Panc1 (cell line): ENCODE measurements at regions not wholly inside any gene's neighbourhood (a gene's known extent, or its start where the extent isn't known, plus 50 kb on each side); places are given as distances from the start of the nearest gene placed in this dataset.

Experiments used
- ATAC-seq: fragments of 200-7000 bp; cut with Tn5 transposase; 2 replicates; pipeline ENCODE4 v1.9.1; 2020; ENCODE audit warnings: mild to moderate bottlenecking, moderate library complexity
- BruUV-seq: library from RNA; stranded (reverse); fragments of 400-500 nt; replicated peaks from 2 replicates; lab custom pipeline; 2021; lab: Mats Ljungman, UMichigan
- CTCF ChIA-PET: fragments of 300-600 bp; sonication (Branson Sonifier 250); formaldehyde crosslinking; loops from one replicate; lab custom pipeline; 2022; ENCODE audit warnings: antibody characterized with exemption; lab: Charles Lee
- POLR2A ChIA-PET: fragments of 300-600 bp; sonication (Branson Sonifier 250); formaldehyde crosslinking; loops from one replicate; lab custom pipeline; 2022; ENCODE audit warnings: antibody characterized with exemption; lab: Charles Lee
- DNase-seq: peaks from one replicate; pipeline ENCODE4 v3.0.0-alpha.2; 2010; ENCODE audit warnings: low read depth, low spot score
- H3K27ac ChIP-seq: 2 replicates; pipeline ENCODE4 v1.5.1; 2011; ENCODE audit warnings: mild to moderate bottlenecking, low read length, inconsistent platforms
- H3K27me3 ChIP-seq: fragments of 200-500 bp; sonication (Bioruptor generic); 2 replicates; pipeline ENCODE4 v1.6.0; 2014; ENCODE audit warnings: low read length, inconsistent platforms; ENCODE audit not compliant: control insufficient read depth, insufficient read depth
- H3K36me3 ChIP-seq: fragments of 200-500 bp; sonication (Bioruptor generic); 2 replicates; pipeline ENCODE4 v1.5.1; 2014; ENCODE audit warnings: inconsistent platforms, mild to moderate bottlenecking, low read length, moderate library complexity; ENCODE audit not compliant: control insufficient read depth, insufficient read depth
- H3K4me1 ChIP-seq: 2 replicates; pipeline ENCODE4 v1.5.1; 2011; ENCODE audit warnings: inconsistent platforms, mild to moderate bottlenecking, low read length, moderate library complexity; ENCODE audit not compliant: control insufficient read depth, insufficient read depth
- H3K4me3 ChIP-seq, 2 experiments: 2 replicates each; pipeline ENCODE4 v1.5.1; 2011 to 2012; ENCODE audit warnings: low read depth in 2 of 2, low read length in 2 of 2, mild to moderate bottlenecking in 2 of 2, inconsistent platforms in 1 of 2, moderate library complexity in 1 of 2
- H3K9me3 ChIP-seq: fragments of 200-500 bp; sonication (Bioruptor generic); 2 replicates; pipeline ENCODE4 v1.5.1; 2014; ENCODE audit warnings: low read depth, mild to moderate bottlenecking, inconsistent platforms, low read length, moderate library complexity; ENCODE audit not compliant: control insufficient read depth, insufficient read depth
- POLR2AphosphoS5 ChIP-seq: IDR thresholded peaks from 2 replicates; pipeline ENCODE4 v1.6.1; 2012; ENCODE audit warnings: mild to moderate bottlenecking, low read depth, low read length, moderate library complexity
- SIN3A ChIP-seq: IDR thresholded peaks from 2 replicates; pipeline ENCODE4 v1.6.1; 2012; ENCODE audit warnings: low read depth, mild to moderate bottlenecking, low read length, moderate library complexity, borderline replicate concordance; ENCODE audit not compliant: insufficient read depth
- TCF7L2 ChIP-seq: IDR thresholded peaks from 2 replicates; pipeline ENCODE4 v1.6.1; 2011; ENCODE audit warnings: mild to moderate bottlenecking, low read depth, low read length, inconsistent platforms
- in situ Hi-C: cut with HindIII; loops from 2 replicates; pipeline ENCODE4 v1.10.0; 2016; ENCODE audit warnings: low sequenced_read_pairs, low pct_unique_long_range_greater_than_20kb
- intact Hi-C: fragments of 100-400 bp; cut with micrococcal nuclease; formaldehyde crosslinking; loops from one replicate; pipeline ENCODE4 v1.10.0; 2022; ENCODE audit not compliant: unreplicated experiment
- TF ChIP-seq, protein P1 (sequence below): fragments of 450-650 bp; IDR thresholded peaks from 2 replicates; pipeline ENCODE4 v1.5.1; 2017; ENCODE audit warnings: mild to moderate bottlenecking
- TF ChIP-seq, protein P2 (sequence below), 2 experiments: IDR thresholded peaks; 2 replicates each; pipeline ENCODE4 v1.6.1; 2011 to 2012; ENCODE audit warnings: low read depth in 2 of 2, control low read depth in 1 of 2, low read length in 1 of 2, mild to moderate bottlenecking in 1 of 2, moderate library complexity in 1 of 2; ENCODE audit not compliant: insufficient read depth in 1 of 2

DNA sequence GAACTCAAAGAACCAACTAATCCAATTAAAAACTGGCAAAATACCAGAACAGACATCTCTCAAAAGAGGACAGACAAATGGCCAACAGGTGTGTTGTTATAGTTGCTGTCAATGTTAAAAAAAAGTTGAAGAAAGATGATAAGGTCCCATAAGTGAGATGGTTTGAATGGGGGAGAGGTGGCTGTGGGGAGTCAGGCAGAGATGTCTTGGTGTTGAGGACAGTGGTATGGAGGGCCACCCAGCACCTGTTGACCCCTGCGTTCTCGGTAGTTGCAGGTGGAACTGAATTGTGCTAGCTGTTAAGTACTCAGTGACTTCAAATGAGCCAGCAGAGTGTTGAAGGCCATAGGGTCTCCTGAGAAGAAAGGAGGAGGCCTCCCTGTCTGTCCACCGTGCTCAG is 55.9 kb upstream of the PITX1 start:
- CTCF ChIA-PET = no interaction called here
- Histone ChIP-seq H3K4me3 (no peak overlapping the region), H3K36me3 (no peaks in the 10 kb centered on the region), H3K27ac (no peak overlapping the region), H3K27me3 (no peaks in the 10 kb centered on the region), H3K9me3 (no peaks in the 10 kb centered on the region), H3K4me1 (no peaks in the 10 kb centered on the region)
- POLR2A ChIA-PET = no interaction called here
- no TSS peak for BruUV-seq
- DNase-seq = no peak
- in situ Hi-C loops (no loop called here), intact Hi-C loops (loop anchor here (1.0 kb wide), 1 partner anchor 48 kb away; no protein-coding TSS in a partner anchor)
- TF ChIP-seq SIN3A (no peak), TCF7L2 (no peak), POLR2AphosphoS5 (no peak)
- TF ChIP-seq, protein P1, sequence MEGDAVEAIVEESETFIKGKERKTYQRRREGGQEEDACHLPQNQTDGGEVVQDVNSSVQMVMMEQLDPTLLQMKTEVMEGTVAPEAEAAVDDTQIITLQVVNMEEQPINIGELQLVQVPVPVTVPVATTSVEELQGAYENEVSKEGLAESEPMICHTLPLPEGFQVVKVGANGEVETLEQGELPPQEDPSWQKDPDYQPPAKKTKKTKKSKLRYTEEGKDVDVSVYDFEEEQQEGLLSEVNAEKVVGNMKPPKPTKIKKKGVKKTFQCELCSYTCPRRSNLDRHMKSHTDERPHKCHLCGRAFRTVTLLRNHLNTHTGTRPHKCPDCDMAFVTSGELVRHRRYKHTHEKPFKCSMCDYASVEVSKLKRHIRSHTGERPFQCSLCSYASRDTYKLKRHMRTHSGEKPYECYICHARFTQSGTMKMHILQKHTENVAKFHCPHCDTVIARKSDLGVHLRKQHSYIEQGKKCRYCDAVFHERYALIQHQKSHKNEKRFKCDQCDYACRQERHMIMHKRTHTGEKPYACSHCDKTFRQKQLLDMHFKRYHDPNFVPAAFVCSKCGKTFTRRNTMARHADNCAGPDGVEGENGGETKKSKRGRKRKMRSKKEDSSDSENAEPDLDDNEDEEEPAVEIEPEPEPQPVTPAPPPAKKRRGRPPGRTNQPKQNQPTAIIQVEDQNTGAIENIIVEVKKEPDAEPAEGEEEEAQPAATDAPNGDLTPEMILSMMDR = no peak
- TF ChIP-seq, protein P2, sequence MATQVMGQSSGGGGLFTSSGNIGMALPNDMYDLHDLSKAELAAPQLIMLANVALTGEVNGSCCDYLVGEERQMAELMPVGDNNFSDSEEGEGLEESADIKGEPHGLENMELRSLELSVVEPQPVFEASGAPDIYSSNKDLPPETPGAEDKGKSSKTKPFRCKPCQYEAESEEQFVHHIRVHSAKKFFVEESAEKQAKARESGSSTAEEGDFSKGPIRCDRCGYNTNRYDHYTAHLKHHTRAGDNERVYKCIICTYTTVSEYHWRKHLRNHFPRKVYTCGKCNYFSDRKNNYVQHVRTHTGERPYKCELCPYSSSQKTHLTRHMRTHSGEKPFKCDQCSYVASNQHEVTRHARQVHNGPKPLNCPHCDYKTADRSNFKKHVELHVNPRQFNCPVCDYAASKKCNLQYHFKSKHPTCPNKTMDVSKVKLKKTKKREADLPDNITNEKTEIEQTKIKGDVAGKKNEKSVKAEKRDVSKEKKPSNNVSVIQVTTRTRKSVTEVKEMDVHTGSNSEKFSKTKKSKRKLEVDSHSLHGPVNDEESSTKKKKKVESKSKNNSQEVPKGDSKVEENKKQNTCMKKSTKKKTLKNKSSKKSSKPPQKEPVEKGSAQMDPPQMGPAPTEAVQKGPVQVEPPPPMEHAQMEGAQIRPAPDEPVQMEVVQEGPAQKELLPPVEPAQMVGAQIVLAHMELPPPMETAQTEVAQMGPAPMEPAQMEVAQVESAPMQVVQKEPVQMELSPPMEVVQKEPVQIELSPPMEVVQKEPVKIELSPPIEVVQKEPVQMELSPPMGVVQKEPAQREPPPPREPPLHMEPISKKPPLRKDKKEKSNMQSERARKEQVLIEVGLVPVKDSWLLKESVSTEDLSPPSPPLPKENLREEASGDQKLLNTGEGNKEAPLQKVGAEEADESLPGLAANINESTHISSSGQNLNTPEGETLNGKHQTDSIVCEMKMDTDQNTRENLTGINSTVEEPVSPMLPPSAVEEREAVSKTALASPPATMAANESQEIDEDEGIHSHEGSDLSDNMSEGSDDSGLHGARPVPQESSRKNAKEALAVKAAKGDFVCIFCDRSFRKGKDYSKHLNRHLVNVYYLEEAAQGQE (IDR thresholded peaks at IDR 0.05; ENCODE audit: insufficient read depth in 1 of 2, low read depth in 2 of 2, low read length in 1 of 2) = no peak
- no peak for ATAC-seq

DNA sequence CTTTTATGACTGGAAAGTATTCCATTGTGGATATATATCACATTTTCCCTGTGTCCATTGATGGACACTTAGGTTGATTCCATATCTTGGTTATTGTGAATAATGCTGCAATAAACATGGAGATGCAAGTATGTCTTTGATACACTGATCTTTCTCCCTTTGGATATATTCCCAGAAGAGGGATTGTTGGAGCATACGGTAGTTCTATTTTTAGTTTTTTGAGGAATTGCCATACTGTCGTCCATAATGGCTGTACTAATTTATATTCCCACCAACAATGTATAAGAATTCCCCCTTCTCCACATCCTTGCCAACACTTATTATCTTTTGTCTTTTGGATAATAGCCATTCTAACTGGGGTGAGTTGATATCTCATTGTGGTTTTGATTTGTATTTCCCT is 54.9 kb upstream of the PITX1 start:
- ATAC-seq = no peak
- Histone ChIP-seq H3K27me3 (no peaks in the 10 kb centered on the region), H3K27ac (no peak overlapping the region), H3K4me1 (no peaks in the 10 kb centered on the region), H3K9me3 (no peaks in the 10 kb centered on the region), H3K4me3 (no peak overlapping the region), H3K36me3 (no peaks in the 10 kb centered on the region)
- TF ChIP-seq POLR2AphosphoS5 (no peak), TCF7L2 (no peak)
- TF ChIP-seq, protein P2 (IDR thresholded peaks at IDR 0.05; ENCODE audit: insufficient read depth in 1 of 2, low read depth in 2 of 2, low read length in 1 of 2) = no peak
- TF ChIP-seq, protein P1 = no peak
- no peak for DNase-seq
- ChIA-PET CTCF (no interaction called here), POLR2A (no interaction called here)
- intact Hi-C loops (loop anchor here (1.0 kb wide), 1 partner anchor 49 kb away; no protein-coding TSS in a partner anchor), in situ Hi-C loops (no loop called here)
- no TSS peak for BruUV-seq
